ENCODE measurements at regions not wholly inside any gene's neighbourhood (a gene's known extent, or its start where the extent isn't known, plus 50 kb on each side); places are given as distances from the start of the nearest gene placed in this dataset.

DNA sequence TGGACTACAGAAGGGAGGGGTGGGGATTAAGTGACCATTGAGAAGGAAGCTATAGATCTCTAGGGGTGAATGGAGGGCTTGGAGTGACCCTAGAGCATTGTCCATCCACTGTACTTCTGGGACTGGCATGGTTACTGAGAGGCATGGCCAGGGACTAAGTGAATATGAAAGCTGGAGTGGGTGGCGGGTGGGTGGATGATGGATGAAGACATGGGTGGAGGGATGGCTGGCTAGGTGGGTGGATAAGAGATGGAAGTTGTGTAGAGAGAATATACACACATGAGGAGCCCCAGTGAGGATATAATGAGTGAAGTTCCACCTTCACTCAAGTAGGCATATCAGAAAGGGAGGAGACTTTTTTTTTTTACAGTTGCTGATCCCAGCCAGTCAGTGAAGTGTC lies 65.5 kb upstream of the NRXN3 start:
- Histone ChIP-seq H3K27ac (ENCODE audit: control insufficient read depth, insufficient read depth, low read length) (no peak overlapping the region), H3K36me3 (ENCODE audit: control insufficient read depth in 2 of 2, extremely low read depth in 1 of 2, insufficient read depth in 2 of 2, low read length in 2 of 2) (no peaks in the 10 kb centered on the region), H2AFZ (ENCODE audit: control insufficient read depth, low read length) (no peak overlapping the region), H3K9me3 (ENCODE audit: control insufficient read depth, low read depth, low read length) (no peaks in the 10 kb centered on the region), H3K79me2 (ENCODE audit: control insufficient read depth, insufficient read depth, low read length) (no peaks in the 10 kb centered on the region), H3K4me3 (ENCODE audit: control insufficient read depth in 2 of 3, extremely low read depth in 1 of 3, insufficient read depth in 2 of 3, low read depth in 1 of 3, low read length in 3 of 3) (no peak overlapping the region), H3K9me1 (ENCODE audit: control insufficient read depth, extremely low read depth, insufficient read depth, low read length) (no peaks in the 10 kb centered on the region), H3K4me2 (ENCODE audit: control insufficient read depth, extremely low read depth, insufficient read depth, low read depth, low read length) (no peak overlapping the region), H3K27me3 (ENCODE audit: control insufficient read depth, extremely low read depth, insufficient read depth, low read length) (no peaks in the 10 kb centered on the region), H3K9ac (ENCODE audit: control insufficient read depth, extremely low read depth, insufficient read depth, low read length) (no peak overlapping the region), H4K20me1 (ENCODE audit: control insufficient read depth, extremely low read depth, insufficient read depth, low read length) (no peaks in the 10 kb centered on the region), H3K4me1 (ENCODE audit: control insufficient read depth, extremely low read depth, insufficient read depth, low read length) (no peaks in the 10 kb centered on the region)
- dilution Hi-C loops (cut with MboI; ENCODE audit: extremely low pct_ligation_motif_present, low sequenced_read_pairs): no loop called here
- FAIRE-seq (no peak), DNase-seq (ENCODE audit: low read depth, low spot score) (no peak)
- TF ChIP-seq, protein P1, sequence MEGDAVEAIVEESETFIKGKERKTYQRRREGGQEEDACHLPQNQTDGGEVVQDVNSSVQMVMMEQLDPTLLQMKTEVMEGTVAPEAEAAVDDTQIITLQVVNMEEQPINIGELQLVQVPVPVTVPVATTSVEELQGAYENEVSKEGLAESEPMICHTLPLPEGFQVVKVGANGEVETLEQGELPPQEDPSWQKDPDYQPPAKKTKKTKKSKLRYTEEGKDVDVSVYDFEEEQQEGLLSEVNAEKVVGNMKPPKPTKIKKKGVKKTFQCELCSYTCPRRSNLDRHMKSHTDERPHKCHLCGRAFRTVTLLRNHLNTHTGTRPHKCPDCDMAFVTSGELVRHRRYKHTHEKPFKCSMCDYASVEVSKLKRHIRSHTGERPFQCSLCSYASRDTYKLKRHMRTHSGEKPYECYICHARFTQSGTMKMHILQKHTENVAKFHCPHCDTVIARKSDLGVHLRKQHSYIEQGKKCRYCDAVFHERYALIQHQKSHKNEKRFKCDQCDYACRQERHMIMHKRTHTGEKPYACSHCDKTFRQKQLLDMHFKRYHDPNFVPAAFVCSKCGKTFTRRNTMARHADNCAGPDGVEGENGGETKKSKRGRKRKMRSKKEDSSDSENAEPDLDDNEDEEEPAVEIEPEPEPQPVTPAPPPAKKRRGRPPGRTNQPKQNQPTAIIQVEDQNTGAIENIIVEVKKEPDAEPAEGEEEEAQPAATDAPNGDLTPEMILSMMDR (optimal IDR thresholded peaks at IDR 0.05 in 1 of 3, IDR thresholded peaks at IDR 0.05 in 1 of 3, conservative IDR thresholded peaks at IDR 0.05 in 1 of 3; ENCODE audit: extremely low read depth in 1 of 3, insufficient read depth in 2 of 3, low read length in 3 of 3): no peak
- TF ChIP-seq EZH2 (IDR thresholded peaks at IDR 0.05; ENCODE audit: low read length): no peak

DNA sequence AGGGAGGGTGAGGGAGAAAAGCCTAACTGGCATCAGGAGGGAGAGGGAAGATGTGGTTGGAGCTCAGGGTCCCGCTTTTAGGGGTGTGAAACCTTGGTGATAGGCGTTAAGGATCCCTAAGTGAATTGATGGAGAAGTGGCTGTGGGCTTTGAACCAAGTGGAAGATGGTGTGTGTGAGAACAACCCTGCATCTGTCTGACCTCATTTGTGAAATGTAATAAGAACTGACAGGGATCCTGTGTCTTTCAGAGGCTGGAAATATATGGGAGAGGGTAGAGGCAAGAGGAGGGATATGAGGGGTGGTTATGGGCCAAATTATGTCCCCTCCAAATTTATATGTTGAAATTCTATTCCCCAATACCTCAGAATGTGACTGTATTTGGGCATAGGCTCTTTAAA lies 63.8 kb upstream of the NRXN3 start:
- no peak overlapping the region for H3K4me2 ChIP-seq (ENCODE audit: control insufficient read depth, extremely low read depth, insufficient read depth, low read depth, low read length)
- no peaks in the 10 kb centered on the region for H3K9me1 ChIP-seq (ENCODE audit: control insufficient read depth, extremely low read depth, insufficient read depth, low read length)
- TF ChIP-seq EZH2 (IDR thresholded peaks at IDR 0.05; ENCODE audit: low read length): no peak
- TF ChIP-seq, protein P1 (optimal IDR thresholded peaks at IDR 0.05 in 1 of 3, IDR thresholded peaks at IDR 0.05 in 1 of 3, conservative IDR thresholded peaks at IDR 0.05 in 1 of 3; ENCODE audit: extremely low read depth in 1 of 3, insufficient read depth in 2 of 3, low read length in 3 of 3): no peak
- no peaks in the 10 kb centered on the region for H3K36me3 ChIP-seq (ENCODE audit: control insufficient read depth in 2 of 2, extremely low read depth in 1 of 2, insufficient read depth in 2 of 2, low read length in 2 of 2)
- dilution Hi-C loops (cut with MboI; ENCODE audit: extremely low pct_ligation_motif_present, low sequenced_read_pairs): no loop called here
- DNase-seq (ENCODE audit: low read depth, low spot score) (no peak), FAIRE-seq (no peak)
- no peaks in the 10 kb centered on the region for H3K4me1 ChIP-seq (ENCODE audit: control insufficient read depth, extremely low read depth, insufficient read depth, low read length)
- no peak overlapping the region for H3K9ac ChIP-seq (ENCODE audit: control insufficient read depth, extremely low read depth, insufficient read depth, low read length)
- no peak overlapping the region for H3K27ac ChIP-seq (ENCODE audit: control insufficient read depth, insufficient read depth, low read length)
- H3K79me2 ChIP-seq (ENCODE audit: control insufficient read depth, insufficient read depth, low read length): no peaks in the 10 kb centered on the region
- H4K20me1 ChIP-seq (ENCODE audit: control insufficient read depth, extremely low read depth, insufficient read depth, low read length): no peaks in the 10 kb centered on the region
- no peak overlapping the region for H2AFZ ChIP-seq (ENCODE audit: control insufficient read depth, low read length)
- no peaks in the 10 kb centered on the region for H3K27me3 ChIP-seq (ENCODE audit: control insufficient read depth, extremely low read depth, insufficient read depth, low read length)
- H3K4me3 ChIP-seq (ENCODE audit: control insufficient read depth in 2 of 3, extremely low read depth in 1 of 3, insufficient read depth in 2 of 3, low read depth in 1 of 3, low read length in 3 of 3): no peak overlapping the region
- H3K9me3 ChIP-seq (ENCODE audit: control insufficient read depth, low read depth, low read length): no peaks in the 10 kb centered on the region

Measured in keratinocyte (primary cell).